Peyer's patch (tissue), 4 donors: ENCODE measurements at regions not wholly inside any gene's neighbourhood (a gene's known extent, or its start where the extent isn't known, plus 50 kb on each side); places are given as distances from the start of the nearest gene placed in this dataset.
"Not testable (repeated sequence)": the region's sequence is repeated elsewhere in the genome, so short reads cannot be mapped to it uniquely, and the experiment has no call there.

Experiments
- POLR2A ChIP-seq, 2 donors: fragments of 450-650 bp; IDR thresholded peaks; one replicate each; pipeline ENCODE4 v1.5.1; 2017; ENCODE audit warnings: antibody characterized with exemption in 2 of 2, mild to moderate bottlenecking in 2 of 2, moderate library complexity in 2 of 2
- TF ChIP-seq, protein P1 (sequence below), 6 experiments: fragments of 450-650 bp in 4 of 6; fragments of 200-600 bp in 2 of 6; sonication (generic) in 1 of 6; IDR thresholded peaks; one replicate each; pipeline ENCODE4 v1.5.1; 2017 to 2019; ENCODE audit warnings: antibody characterized with exemption in 6 of 6, mild to moderate bottlenecking in 3 of 6, moderate library complexity in 1 of 6

- TF ChIP-seq, protein P1, sequence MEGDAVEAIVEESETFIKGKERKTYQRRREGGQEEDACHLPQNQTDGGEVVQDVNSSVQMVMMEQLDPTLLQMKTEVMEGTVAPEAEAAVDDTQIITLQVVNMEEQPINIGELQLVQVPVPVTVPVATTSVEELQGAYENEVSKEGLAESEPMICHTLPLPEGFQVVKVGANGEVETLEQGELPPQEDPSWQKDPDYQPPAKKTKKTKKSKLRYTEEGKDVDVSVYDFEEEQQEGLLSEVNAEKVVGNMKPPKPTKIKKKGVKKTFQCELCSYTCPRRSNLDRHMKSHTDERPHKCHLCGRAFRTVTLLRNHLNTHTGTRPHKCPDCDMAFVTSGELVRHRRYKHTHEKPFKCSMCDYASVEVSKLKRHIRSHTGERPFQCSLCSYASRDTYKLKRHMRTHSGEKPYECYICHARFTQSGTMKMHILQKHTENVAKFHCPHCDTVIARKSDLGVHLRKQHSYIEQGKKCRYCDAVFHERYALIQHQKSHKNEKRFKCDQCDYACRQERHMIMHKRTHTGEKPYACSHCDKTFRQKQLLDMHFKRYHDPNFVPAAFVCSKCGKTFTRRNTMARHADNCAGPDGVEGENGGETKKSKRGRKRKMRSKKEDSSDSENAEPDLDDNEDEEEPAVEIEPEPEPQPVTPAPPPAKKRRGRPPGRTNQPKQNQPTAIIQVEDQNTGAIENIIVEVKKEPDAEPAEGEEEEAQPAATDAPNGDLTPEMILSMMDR (IDR thresholded peaks at IDR 0.05) = not testable (repeated sequence)
- TF ChIP-seq POLR2A (IDR thresholded peaks at IDR 0.05) = not testable (repeated sequence)
Measured at GRCh38 chr7:65643498-65643897, 229.4 kb upstream of the VKORC1L1 start.
